GM03348 (cell line): ENCODE measurements at regions not wholly inside any gene's neighbourhood (a gene's known extent, or its start where the extent isn't known, plus 50 kb on each side); places are given as distances from the start of the nearest gene placed in this dataset.

ENCODE experiments used
- DNase-seq: peaks from one replicate; pipeline ENCODE4 v3.0.0; 2012; ENCODE audit warnings: low spot score

- DNase-seq, result no peak
Measured at GRCh38 chr21:15151385-15152103, 86.7 kb upstream of the NRIP1 start.

DNA sequence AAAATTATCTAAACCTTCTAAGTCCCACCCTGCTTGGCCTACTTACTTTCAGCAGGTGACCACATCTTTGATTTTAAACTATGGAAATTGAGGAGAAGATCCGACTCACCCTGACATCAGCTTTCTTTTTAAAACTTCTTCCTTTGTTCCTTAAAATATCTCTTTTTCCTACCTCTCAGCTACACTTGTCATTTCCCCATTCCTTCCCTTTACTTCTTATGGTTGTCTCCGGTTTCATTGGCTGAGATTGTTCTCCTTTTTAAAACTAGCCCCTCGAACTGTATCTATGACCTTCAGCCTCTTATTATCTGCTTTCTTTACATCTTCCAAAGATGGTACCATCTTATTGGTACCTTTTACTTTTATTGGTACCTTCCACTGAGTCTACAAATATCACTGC lies 87.8 kb upstream of the NRIP1 start:
- no peak for DNase-seq

DNA sequence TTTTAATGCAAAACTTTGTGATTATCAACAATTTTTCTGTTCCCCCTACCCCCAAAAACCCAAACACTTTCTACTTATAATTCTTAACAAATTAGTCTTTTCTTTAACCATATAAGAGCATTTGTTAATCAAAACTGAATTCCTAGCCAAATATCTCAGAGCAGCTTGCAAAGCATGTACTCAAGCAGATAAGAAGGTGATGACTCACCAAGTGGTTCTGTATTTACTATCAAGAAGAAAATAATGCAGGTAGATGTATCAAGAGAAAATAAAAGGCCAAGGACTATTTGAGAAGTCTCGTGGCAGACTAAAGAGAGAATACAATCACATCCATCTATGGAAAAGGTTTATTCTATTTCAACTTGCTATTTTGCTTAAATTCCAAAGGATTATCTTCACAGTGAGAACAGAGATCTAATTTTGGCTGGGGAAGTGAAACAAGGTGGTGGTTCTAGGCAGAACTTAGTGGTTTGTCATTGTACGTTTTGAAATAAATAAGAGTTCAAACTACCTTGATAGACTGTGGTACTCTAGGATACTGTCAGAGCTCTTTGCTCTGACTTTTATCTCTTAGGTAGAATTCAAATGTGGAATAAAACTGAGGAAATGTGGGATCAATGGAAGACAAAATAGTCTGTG lies 94.7 kb upstream of the NRIP1 start:
- no peak for DNase-seq

DNA sequence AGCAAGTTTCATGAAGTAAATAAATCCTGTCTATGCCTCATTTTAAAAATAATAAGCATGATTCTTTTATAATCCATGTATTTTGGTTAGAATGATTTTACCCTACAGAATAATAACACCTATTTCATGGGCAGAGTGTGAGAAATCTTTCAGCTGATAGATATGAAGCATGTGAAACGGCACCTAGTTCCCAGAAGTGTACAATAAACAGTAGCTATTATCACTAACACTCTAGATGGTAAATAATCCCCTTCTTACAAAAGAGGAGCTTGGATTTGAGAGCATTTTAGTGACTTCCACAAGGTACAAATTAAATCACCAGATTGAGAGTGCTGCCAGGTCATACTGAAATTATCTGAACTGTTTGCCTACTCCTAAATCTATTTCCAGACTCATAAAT lies 95.3 kb upstream of the NRIP1 start:
- no peak for DNase-seq

DNA sequence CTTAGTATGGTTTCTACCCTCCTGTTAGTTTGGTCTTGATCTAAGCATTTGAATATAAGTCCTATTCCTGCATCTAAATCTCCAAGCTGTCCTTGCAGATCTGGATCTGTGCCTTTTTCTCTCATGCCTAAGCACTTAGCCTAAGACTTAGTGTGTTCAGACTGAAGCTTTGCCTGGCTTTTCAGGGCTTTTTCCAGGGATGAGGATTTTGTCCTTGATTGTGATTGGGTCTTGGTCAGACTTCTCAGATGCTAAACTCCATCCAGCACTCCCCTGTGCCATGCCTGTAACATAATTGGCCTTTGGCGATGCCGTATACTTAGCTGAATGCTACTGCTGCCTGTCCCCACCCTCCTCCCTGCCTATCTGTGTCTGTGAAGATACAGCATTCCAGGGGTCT lies 98.1 kb upstream of the NRIP1 start:
- no peak for DNase-seq

DNA sequence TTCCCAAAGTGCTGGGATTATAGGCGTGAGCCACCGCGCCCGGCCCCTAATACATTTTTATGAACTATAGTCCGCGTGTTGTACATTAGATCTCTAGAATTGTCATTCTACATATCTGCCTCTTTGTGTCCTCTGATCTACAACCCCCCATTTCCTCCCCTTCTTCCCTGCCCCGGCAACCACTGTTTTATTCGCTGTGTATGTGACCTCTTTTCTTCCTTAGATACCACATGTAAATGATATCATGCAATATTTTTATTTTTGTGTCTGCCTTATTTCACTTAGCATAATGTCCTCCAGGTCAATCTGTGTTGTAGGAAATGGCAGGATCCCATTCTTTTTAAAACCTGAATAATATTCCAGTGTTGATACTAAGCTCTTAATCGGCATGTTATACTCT lies 99.5 kb upstream of the NRIP1 start:
- no peak for DNase-seq

- DNase-seq, result no peak
Measured at GRCh38 chr21:15164678-15165303, 100.0 kb upstream of the NRIP1 start.

GRCh38 chr21:15170614-15171013 lies 105.8 kb upstream of the NRIP1 start:
- no peak for DNase-seq

GRCh38 chr21:15171546-15171945 lies 106.7 kb upstream of the NRIP1 start:
- no peak for DNase-seq

GRCh38 chr21:15172963-15173362 lies 108.2 kb upstream of the NRIP1 start:
- DNase-seq, result no peak

GRCh38 chr21:15174923-15175322 lies 110.1 kb upstream of the NRIP1 start:
- DNase-seq, result no peak

GRCh38 chr21:15182731-15183130 lies 117.9 kb upstream of the NRIP1 start:
- DNase-seq, result no peak

DNA sequence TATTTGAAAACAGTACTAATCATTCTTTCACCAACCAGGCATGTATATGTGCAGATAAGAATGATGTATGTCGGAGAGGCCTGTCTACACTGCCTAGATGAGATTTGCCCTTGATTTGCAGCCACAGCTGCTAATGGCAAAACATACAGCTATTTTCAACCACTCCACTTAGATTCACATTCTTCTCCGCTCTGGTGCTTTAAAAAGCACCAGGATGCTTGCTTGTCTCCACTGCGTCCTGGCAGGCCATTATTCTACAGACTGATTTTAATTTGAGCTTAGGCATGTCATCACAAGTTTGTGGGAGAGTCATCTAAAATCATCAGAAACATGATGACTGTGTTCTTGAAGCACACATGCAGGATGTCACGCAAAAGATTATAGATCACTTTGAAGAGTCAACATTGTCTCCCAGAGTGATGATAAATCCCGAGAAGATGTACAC lies 119.0 kb upstream of the NRIP1 start:
- DNase-seq, result no peak

DNA sequence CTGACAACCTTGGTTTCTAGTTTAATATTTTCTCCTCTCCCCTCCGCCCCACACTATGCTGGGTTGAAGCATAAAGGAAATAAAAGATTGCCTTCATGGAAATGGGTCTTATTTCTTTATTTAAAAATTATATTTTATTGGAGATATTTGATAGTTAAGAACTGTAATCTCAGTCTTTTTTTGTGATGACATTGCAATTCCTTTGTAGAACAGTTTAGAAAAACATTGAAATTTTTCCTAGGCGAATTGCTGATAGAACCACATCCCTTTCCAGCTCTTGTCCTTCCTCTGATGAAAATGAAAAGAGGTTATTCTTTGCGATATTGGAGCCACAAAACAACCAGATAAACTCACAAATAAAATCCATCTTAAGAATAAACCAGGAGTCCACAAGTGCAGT lies 125.6 kb upstream of the NRIP1 start:
- DNase-seq, result no peak

- no peak for DNase-seq
Measured at GRCh38 chr21:15190837-15191236, 126.0 kb upstream of the NRIP1 start.

GRCh38 chr21:15191342-15191741 lies 126.5 kb upstream of the NRIP1 start:
- DNase-seq, result no peak

GRCh38 chr21:15192243-15192642 lies 127.4 kb upstream of the NRIP1 start:
- DNase-seq, result no peak

DNA sequence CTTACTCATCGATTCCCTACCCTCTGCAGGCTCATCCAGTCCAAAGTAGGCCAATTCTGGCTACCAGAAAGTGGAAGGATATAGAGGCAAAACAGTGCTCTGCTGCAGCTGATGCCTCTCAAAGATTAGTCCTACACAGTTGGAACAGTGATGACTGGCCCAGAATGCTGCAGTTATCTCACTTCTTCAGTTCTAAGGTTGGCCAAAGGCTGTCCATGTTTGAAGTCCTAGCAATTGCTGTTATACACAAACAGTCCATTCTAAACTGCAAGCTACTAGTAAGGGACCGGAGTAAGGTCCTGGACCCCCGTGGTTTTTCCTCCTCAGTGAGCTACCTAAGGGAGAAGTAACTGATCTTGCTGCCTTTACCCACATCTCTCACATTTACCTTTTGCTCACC lies 129.1 kb upstream of the NRIP1 start:
- DNase-seq, result no peak

GRCh38 chr21:15195104-15195503 lies 130.3 kb upstream of the NRIP1 start:
- DNase-seq, result no peak

DNA sequence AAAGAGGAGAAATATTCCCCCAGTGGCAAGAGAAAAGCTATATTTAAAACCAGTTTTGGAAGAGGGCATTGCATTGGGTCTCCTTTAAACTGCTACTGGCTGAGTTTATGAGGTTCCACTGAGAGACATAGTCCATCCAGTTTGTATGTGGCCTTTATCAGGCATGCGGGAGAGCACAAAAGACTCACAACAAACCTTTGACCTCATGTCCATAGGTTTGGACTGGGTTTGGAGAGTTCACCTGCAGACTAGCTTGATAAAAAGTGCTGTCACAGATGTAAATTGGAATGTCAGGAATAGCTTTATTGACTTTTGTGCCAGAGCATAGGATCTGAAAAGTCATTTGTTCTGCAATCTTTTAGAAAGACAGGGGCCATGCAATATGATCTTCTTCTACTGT lies 131.0 kb upstream of the NRIP1 start:
- no peak for DNase-seq

DNA sequence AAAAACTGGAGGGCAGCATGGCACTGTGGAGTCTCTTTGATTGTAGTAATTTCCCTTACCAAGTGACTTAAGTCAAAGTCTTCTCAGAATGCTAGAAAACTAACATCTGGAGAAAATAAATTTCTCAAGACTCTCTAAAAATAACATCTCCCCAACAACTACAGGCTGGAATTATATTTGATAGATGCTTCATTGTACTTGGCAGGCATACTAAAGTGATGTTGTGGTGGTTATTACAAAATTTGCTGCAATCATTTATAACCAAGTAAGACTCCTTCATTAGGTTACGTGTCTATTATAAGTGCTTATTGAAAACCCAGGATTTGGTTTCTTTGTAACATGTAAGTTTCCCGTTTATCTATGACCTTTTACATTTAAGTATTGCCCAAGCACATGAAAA lies 132.9 kb upstream of the NRIP1 start:
- DNase-seq, result no peak

- DNase-seq, result no peak
Measured at GRCh38 chr21:15199414-15200383, 134.9 kb upstream of the NRIP1 start.
